ENCODE measurements at regions not wholly inside any gene's neighbourhood (a gene's known extent, or its start where the extent isn't known, plus 50 kb on each side); places are given as distances from the start of the nearest gene placed in this dataset.

GRCh38 chr4:75385106-75385505 lies 129.1 kb downstream of the RCHY1 start:
- no peak for TF ChIP-seq CTCF (optimal IDR thresholded peaks at IDR 0.05 in 1 of 3, IDR thresholded peaks at IDR 0.05 in 1 of 3, conservative IDR thresholded peaks at IDR 0.05 in 1 of 3; ENCODE audit: extremely low read depth in 1 of 3, insufficient read depth in 2 of 3, low read length in 3 of 3)
- no peak for TF ChIP-seq EZH2 (IDR thresholded peaks at IDR 0.05; ENCODE audit: low read length)
- no peak for DNase-seq (ENCODE audit: low read depth, low spot score)
- Histone ChIP-seq H3K4me1 (ENCODE audit: control insufficient read depth, extremely low read depth, insufficient read depth, low read length) (no peaks in the 10 kb centered on the region), H4K20me1 (ENCODE audit: control insufficient read depth, extremely low read depth, insufficient read depth, low read length) (no peaks in the 10 kb centered on the region), H2AFZ (ENCODE audit: control insufficient read depth, low read length) (no peak overlapping the region), H3K27ac (ENCODE audit: control insufficient read depth, insufficient read depth, low read length) (no peak overlapping the region), H3K9me1 (ENCODE audit: control insufficient read depth, extremely low read depth, insufficient read depth, low read length) (no peaks in the 10 kb centered on the region), H3K4me2 (ENCODE audit: control insufficient read depth, extremely low read depth, insufficient read depth, low read depth, low read length) (no peak overlapping the region), H3K9ac (ENCODE audit: control insufficient read depth, extremely low read depth, insufficient read depth, low read length) (no peak overlapping the region), H3K27me3 (ENCODE audit: control insufficient read depth, extremely low read depth, insufficient read depth, low read length) (no peaks in the 10 kb centered on the region), H3K9me3 (ENCODE audit: control insufficient read depth, low read depth, low read length) (no peaks in the 10 kb centered on the region), H3K4me3 (ENCODE audit: control insufficient read depth in 2 of 3, extremely low read depth in 1 of 3, insufficient read depth in 2 of 3, low read depth in 1 of 3, low read length in 3 of 3) (no peak overlapping the region), H3K36me3 (ENCODE audit: control insufficient read depth in 2 of 2, extremely low read depth in 1 of 2, insufficient read depth in 2 of 2, low read length in 2 of 2) (no peaks in the 10 kb centered on the region), H3K79me2 (ENCODE audit: control insufficient read depth, insufficient read depth, low read length) (no peaks in the 10 kb centered on the region)
- FAIRE-seq, result no peak
- dilution Hi-C loops (cut with MboI; ENCODE audit: extremely low pct_ligation_motif_present, low sequenced_read_pairs), result no loop called here

- Histone ChIP-seq H3K36me3 (ENCODE audit: control insufficient read depth in 2 of 2, extremely low read depth in 1 of 2, insufficient read depth in 2 of 2, low read length in 2 of 2) (no peaks in the 10 kb centered on the region), H2AFZ (ENCODE audit: control insufficient read depth, low read length) (no peak overlapping the region), H3K9me3 (ENCODE audit: control insufficient read depth, low read depth, low read length) (no peaks in the 10 kb centered on the region), H4K20me1 (ENCODE audit: control insufficient read depth, extremely low read depth, insufficient read depth, low read length) (no peaks in the 10 kb centered on the region), H3K9me1 (ENCODE audit: control insufficient read depth, extremely low read depth, insufficient read depth, low read length) (no peaks in the 10 kb centered on the region), H3K4me1 (ENCODE audit: control insufficient read depth, extremely low read depth, insufficient read depth, low read length) (no peaks in the 10 kb centered on the region), H3K27ac (ENCODE audit: control insufficient read depth, insufficient read depth, low read length) (no peak overlapping the region), H3K9ac (ENCODE audit: control insufficient read depth, extremely low read depth, insufficient read depth, low read length) (no peak overlapping the region), H3K27me3 (ENCODE audit: control insufficient read depth, extremely low read depth, insufficient read depth, low read length) (no peaks in the 10 kb centered on the region), H3K4me3 (ENCODE audit: control insufficient read depth in 2 of 3, extremely low read depth in 1 of 3, insufficient read depth in 2 of 3, low read depth in 1 of 3, low read length in 3 of 3) (no peak overlapping the region), H3K4me2 (ENCODE audit: control insufficient read depth, extremely low read depth, insufficient read depth, low read depth, low read length) (no peak overlapping the region), H3K79me2 (ENCODE audit: control insufficient read depth, insufficient read depth, low read length) (no peaks in the 10 kb centered on the region)
- TF ChIP-seq CTCF (optimal IDR thresholded peaks at IDR 0.05 in 1 of 3, IDR thresholded peaks at IDR 0.05 in 1 of 3, conservative IDR thresholded peaks at IDR 0.05 in 1 of 3; ENCODE audit: extremely low read depth in 1 of 3, insufficient read depth in 2 of 3, low read length in 3 of 3), result no peak
- TF ChIP-seq EZH2 (IDR thresholded peaks at IDR 0.05; ENCODE audit: low read length), result no peak
- no peak for DNase-seq (ENCODE audit: low read depth, low spot score)
- FAIRE-seq, result no peak
- dilution Hi-C loops (cut with MboI; ENCODE audit: extremely low pct_ligation_motif_present, low sequenced_read_pairs), result no loop called here
Observed at GRCh38 chr4:75376543-75376942, 137.7 kb downstream of the RCHY1 start.

Measured in keratinocyte (primary cell).